T47D (cell line): ENCODE measurements at regions not wholly inside any gene's neighbourhood (a gene's known extent, or its start where the extent isn't known, plus 50 kb on each side); places are given as distances from the start of the nearest gene placed in this dataset.

Experiments
- DNase-seq, 2 experiments: peaks; one replicate each; pipeline versions ENCODE4 v3.0.0 to v3.0.0-alpha.2; 2011 to 2012; ENCODE audit warnings: low read depth in 1 of 2, low spot score in 1 of 2
- JUND ChIP-seq: IDR thresholded peaks from 2 replicates; pipeline ENCODE4 v1.6.1; 2012; ENCODE audit warnings: low read depth
- in situ Hi-C: cut with HindIII; loops from 2 replicates; pipeline ENCODE4 v1.10.0; 2016; ENCODE audit warnings: low sequenced_read_pairs, low pct_unique_long_range_greater_than_20kb

- DNase-seq = no peak
- in situ Hi-C loops = no loop called here
- TF ChIP-seq JUND = no peak
Measured at GRCh38 chr2:4415171-4415570, 711.8 kb downstream of the DCDC2C start.

GRCh38 chr2:4415810-4416413, 712.5 kb downstream of the DCDC2C start:
- TF ChIP-seq JUND = no peak
- no peak for DNase-seq

GRCh38 chr2:4416431-4416830, 713.1 kb downstream of the DCDC2C start:
- no peak for TF ChIP-seq JUND
- in situ Hi-C loops = no loop called here
- DNase-seq = no peak

More at GRCh38 chr2:4415810-4416413, 712.5 kb downstream of the DCDC2C start:
- in situ Hi-C loops = no loop called here

- DNase-seq = no peak
- in situ Hi-C loops = no loop called here
- no peak for TF ChIP-seq JUND
Measured at GRCh38 chr2:4417771-4418170, 714.4 kb downstream of the DCDC2C start.

GRCh38 chr2:4420032-4420431, 716.7 kb downstream of the DCDC2C start:
- in situ Hi-C loops = no loop called here
- DNase-seq = no peak
- TF ChIP-seq JUND = no peak

GRCh38 chr2:4424153-4424552, 720.8 kb downstream of the DCDC2C start:
- no peak for DNase-seq
- in situ Hi-C loops = no loop called here
- TF ChIP-seq JUND = no peak

- TF ChIP-seq JUND = no peak
- no peak for DNase-seq
- in situ Hi-C loops = no loop called here
Measured at GRCh38 chr2:4427083-4427482, 723.7 kb downstream of the DCDC2C start.

GRCh38 chr2:4445821-4446220, 742.4 kb downstream of the DCDC2C start:
- no peak for TF ChIP-seq JUND
- in situ Hi-C loops = no loop called here
- no peak for DNase-seq

GRCh38 chr2:4454907-4455306, 751.5 kb downstream of the DCDC2C start:
- no peak for TF ChIP-seq JUND
- in situ Hi-C loops = no loop called here
- no peak for DNase-seq

GRCh38 chr2:4455486-4456155, 752.2 kb downstream of the DCDC2C start:
- in situ Hi-C loops = no loop called here
- DNase-seq = no peak
- TF ChIP-seq JUND = no peak

- no peak for TF ChIP-seq JUND
- in situ Hi-C loops = no loop called here
Measured at GRCh38 chr2:4464634-4465266, 761.4 kb downstream of the DCDC2C start.

GRCh38 chr2:4465671-4466070, 762.3 kb downstream of the DCDC2C start:
- no peak for TF ChIP-seq JUND
- in situ Hi-C loops = no loop called here
- no peak for DNase-seq

More at GRCh38 chr2:4464634-4465266, 761.4 kb downstream of the DCDC2C start:
- DNase-seq = no peak

GRCh38 chr2:4475618-4476017, 772.2 kb downstream of the DCDC2C start:
- in situ Hi-C loops = no loop called here
- TF ChIP-seq JUND = no peak
- no peak for DNase-seq
